ENCODE measurements at regions not wholly inside any gene's neighbourhood (a gene's known extent, or its start where the extent isn't known, plus 50 kb on each side); places are given as distances from the start of the nearest gene placed in this dataset.

DNA sequence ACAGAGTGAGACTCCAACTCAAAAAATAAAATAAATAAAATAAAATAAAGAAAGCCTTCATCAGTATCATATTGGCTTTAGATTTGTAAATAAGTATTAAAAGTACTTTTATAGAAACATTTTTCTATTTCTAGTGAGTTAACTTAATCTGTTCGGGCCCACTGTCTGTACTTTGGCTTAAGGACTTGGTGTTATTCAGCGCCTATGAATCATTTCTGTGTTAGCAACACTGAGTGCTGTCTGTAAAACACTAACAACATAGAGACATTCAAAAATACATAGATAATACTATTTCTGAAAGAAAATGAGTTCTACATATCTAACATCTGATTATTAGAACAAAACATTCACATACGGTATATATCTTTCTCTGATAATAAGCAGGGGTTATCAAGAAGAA is 221.5 kb upstream of the CDH19 start:
- CTCF ChIA-PET, result no interaction called here
- POLR2A ChIA-PET, result no interaction called here
- H3K27me3 ChIP-seq (replicated peaks; ENCODE audit: control insufficient read depth, insufficient read depth, low read length), result no peaks in the 10 kb centered on the region

DNA sequence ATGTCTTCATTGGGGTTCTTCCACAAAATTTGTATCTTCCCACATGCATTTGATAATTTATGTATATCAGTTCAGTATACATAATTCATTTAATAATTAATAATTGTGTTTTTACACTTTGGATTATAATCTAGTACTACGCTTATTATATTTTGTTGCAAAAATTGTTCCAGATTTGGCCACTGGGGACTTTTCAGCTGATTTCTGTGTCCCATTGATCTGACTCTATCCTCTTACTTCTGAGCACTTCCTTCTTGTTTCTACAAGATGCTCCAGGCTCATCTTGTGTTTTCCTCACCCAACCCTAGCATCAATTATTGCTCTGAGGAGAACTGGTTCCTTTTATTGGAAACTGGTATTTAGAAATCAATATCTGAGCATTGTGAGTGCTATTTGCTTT is 215.3 kb upstream of the CDH19 start:
- TF ChIP-seq CTCF (IDR thresholded peaks at IDR 0.05; ENCODE audit: insufficient read depth in 1 of 2, low read depth in 1 of 2, low read length in 1 of 2, severe bottlenecking in 1 of 2, unreplicated experiment in 1 of 2), result peak in 1 of 2 experiments; percentile 11
- H3K4me3 Mint-ChIP-seq (ENCODE audit: unreplicated experiment), result no peak overlapping the region
- no peaks in the 10 kb centered on the region for H3K9me3 Mint-ChIP-seq (ENCODE audit: unreplicated experiment)
- no peaks in the 10 kb centered on the region for H3K36me3 ChIP-seq (ENCODE audit: control insufficient read depth, insufficient read depth, low read length)
- CTCF ChIA-PET, result no interaction called here
- H3K27ac Mint-ChIP-seq (ENCODE audit: unreplicated experiment), result no peak overlapping the region
- BruUV-seq (replicated peaks), result no TSS peak
- intact Hi-C loops (cut with micrococcal nuclease; ENCODE audit: unreplicated experiment), result no loop called here
- no peaks in the 10 kb centered on the region for H3K4me1 ChIP-seq
- no peaks in the 10 kb centered on the region for H3K9me3 ChIP-seq
- POLR2A ChIA-PET, result no interaction called here
- no peaks in the 10 kb centered on the region for H3K27me3 Mint-ChIP-seq (ENCODE audit: insufficient read depth, unreplicated experiment)
- H3K4me1 Mint-ChIP-seq (ENCODE audit: low read depth, unreplicated experiment), result no peaks in the 10 kb centered on the region
- DNase-seq, result no peak
- no peak overlapping the region for H3K4me3 ChIP-seq (ENCODE audit: low read depth, low read length)
- no peaks in the 10 kb centered on the region for H3K36me3 Mint-ChIP-seq (ENCODE audit: insufficient read depth, unreplicated experiment)
- no peaks in the 10 kb centered on the region for H3K27me3 ChIP-seq (replicated peaks; ENCODE audit: control insufficient read depth, insufficient read depth, low read length)

More for the DNA sequence above, 221.5 kb upstream of the CDH19 start:
- Histone ChIP-seq H3K36me3 (ENCODE audit: control insufficient read depth, insufficient read depth, low read length) (no peaks in the 10 kb centered on the region), H3K4me3 (ENCODE audit: low read depth, low read length) (no peak overlapping the region), H3K4me1 (no peaks in the 10 kb centered on the region), H3K9me3 (no peaks in the 10 kb centered on the region)
- H3K27ac Mint-ChIP-seq (ENCODE audit: unreplicated experiment), result no peak overlapping the region
- H3K4me1 Mint-ChIP-seq (ENCODE audit: low read depth, unreplicated experiment), result no peaks in the 10 kb centered on the region
- no peaks in the 10 kb centered on the region for H3K36me3 Mint-ChIP-seq (ENCODE audit: insufficient read depth, unreplicated experiment)
- intact Hi-C loops (cut with micrococcal nuclease; ENCODE audit: unreplicated experiment), result no loop called here
- no peak overlapping the region for H3K4me3 Mint-ChIP-seq (ENCODE audit: unreplicated experiment)
- H3K27me3 Mint-ChIP-seq (ENCODE audit: insufficient read depth, unreplicated experiment), result no peaks in the 10 kb centered on the region
- BruUV-seq (replicated peaks), result no TSS peak
- TF ChIP-seq CTCF (IDR thresholded peaks at IDR 0.05; ENCODE audit: insufficient read depth in 1 of 2, low read depth in 1 of 2, low read length in 1 of 2, severe bottlenecking in 1 of 2, unreplicated experiment in 1 of 2), result no peak
- no peaks in the 10 kb centered on the region for H3K9me3 Mint-ChIP-seq (ENCODE audit: unreplicated experiment)
- no peak for DNase-seq

DNA sequence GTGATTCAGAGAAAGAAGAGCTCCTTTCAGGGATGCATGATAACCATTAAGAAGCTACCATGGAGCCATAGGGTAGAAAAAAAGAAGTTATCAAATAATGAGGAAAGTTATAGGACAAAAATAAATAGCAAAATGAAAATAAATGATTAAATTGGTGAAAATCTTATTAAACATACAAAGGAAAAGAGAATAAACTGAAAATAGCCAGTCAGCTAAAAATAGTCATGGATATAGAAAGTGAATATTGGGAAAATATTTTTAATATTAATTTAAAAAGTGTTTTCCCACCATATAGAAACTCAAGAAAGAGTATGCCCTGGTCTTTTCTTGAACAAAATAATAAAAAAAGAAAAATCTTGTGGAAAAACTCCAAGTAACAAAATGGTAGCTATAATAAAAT is 209.2 kb upstream of the CDH19 start:
- intact Hi-C loops (cut with micrococcal nuclease; ENCODE audit: unreplicated experiment), result no loop called here
- no peaks in the 10 kb centered on the region for H3K36me3 ChIP-seq (ENCODE audit: control insufficient read depth, insufficient read depth, low read length)
- H3K27me3 Mint-ChIP-seq (ENCODE audit: insufficient read depth, unreplicated experiment), result no peaks in the 10 kb centered on the region
- H3K4me1 Mint-ChIP-seq (ENCODE audit: low read depth, unreplicated experiment), result no peaks in the 10 kb centered on the region
- no peaks in the 10 kb centered on the region for H3K27me3 ChIP-seq (replicated peaks; ENCODE audit: control insufficient read depth, insufficient read depth, low read length)
- no peaks in the 10 kb centered on the region for H3K9me3 ChIP-seq
- H3K4me3 ChIP-seq (ENCODE audit: low read depth, low read length), result no peak overlapping the region
- no peaks in the 10 kb centered on the region for H3K4me1 ChIP-seq
- no peak for DNase-seq
- no peak for TF ChIP-seq CTCF (IDR thresholded peaks at IDR 0.05; ENCODE audit: insufficient read depth in 1 of 2, low read depth in 1 of 2, low read length in 1 of 2, severe bottlenecking in 1 of 2, unreplicated experiment in 1 of 2)
- no peaks in the 10 kb centered on the region for H3K36me3 Mint-ChIP-seq (ENCODE audit: insufficient read depth, unreplicated experiment)
- H3K27ac Mint-ChIP-seq (ENCODE audit: unreplicated experiment), result no peak overlapping the region
- no TSS peak for BruUV-seq (replicated peaks)
- H3K4me3 Mint-ChIP-seq (ENCODE audit: unreplicated experiment), result no peak overlapping the region
- CTCF ChIA-PET, result no interaction called here
- POLR2A ChIA-PET, result no interaction called here
- no peaks in the 10 kb centered on the region for H3K9me3 Mint-ChIP-seq (ENCODE audit: unreplicated experiment)

Measured in Caco-2 (cell line).